ENCODE measurements at regions not wholly inside any gene's neighbourhood (a gene's known extent, or its start where the extent isn't known, plus 50 kb on each side); places are given as distances from the start of the nearest gene placed in this dataset.

DNA sequence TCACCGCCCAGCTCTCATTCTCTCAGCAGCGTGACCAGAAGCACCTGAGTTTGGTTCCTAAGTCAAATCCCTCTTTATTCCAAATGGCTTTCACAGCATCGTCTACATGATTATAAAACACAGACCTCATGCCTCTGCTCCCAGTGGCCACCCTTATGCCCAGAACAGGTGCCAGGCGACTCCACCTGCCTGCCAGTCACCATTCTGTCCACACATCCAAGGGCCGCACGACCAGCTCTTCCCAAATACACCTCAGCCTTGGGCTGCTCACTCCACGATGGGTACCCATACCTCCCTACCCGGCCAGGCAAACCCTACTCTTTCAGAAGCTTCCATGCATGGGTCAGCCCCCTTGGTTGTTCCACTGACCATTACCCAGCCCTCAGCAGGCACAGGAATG lies 851.6 kb upstream of the SALL3 start:
- ATAC-seq (no peak), DNase-seq (no peak)
- intact Hi-C loops (cut with DNase I), result no loop called here

GRCh38 chr18:78129260-78129659 lies 850.4 kb upstream of the SALL3 start:
- DNase-seq (no peak), ATAC-seq (no peak)
- intact Hi-C loops (cut with DNase I), result no loop called here

GRCh38 chr18:78130232-78131195 lies 849.1 kb upstream of the SALL3 start:
- DNase-seq, result no peak
- intact Hi-C loops (cut with DNase I), result no loop called here
- no peak for ATAC-seq

GRCh38 chr18:78133729-78134128 lies 845.9 kb upstream of the SALL3 start:
- no peak for ATAC-seq
- DNase-seq, result no peak
- intact Hi-C loops (cut with DNase I), result no loop called here

- ATAC-seq (no peak), DNase-seq (no peak)
- intact Hi-C loops (cut with DNase I), result no loop called here
Observed at GRCh38 chr18:78136986-78137385, 842.6 kb upstream of the SALL3 start.

DNA sequence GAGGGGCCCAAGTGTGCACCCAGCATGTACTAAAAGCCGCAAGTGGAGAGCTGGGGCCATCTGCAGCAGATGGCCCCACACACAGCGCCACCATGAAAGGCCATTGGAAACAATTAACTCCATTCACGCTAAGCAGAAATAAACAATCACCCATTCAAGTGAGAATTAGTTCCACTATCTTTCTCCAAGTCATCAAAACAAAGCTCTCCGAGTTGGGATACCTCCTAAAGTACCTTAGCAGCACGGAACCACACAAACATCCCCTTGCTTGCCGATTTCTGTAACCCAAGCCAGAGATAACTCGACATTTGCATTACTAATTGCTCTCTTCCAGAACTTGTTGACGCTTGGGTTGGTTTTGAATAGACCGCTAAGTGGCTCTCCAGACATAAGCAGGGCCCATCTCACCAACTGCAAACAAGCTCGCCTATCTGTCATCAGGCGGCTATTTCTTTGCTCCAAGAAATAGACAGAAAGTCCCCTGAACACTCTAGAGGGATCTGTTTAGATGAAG lies 840.6 kb upstream of the SALL3 start:
- ATAC-seq, result no peak
- DNase-seq, result no peak
- intact Hi-C loops (cut with DNase I), result no loop called here

DNA sequence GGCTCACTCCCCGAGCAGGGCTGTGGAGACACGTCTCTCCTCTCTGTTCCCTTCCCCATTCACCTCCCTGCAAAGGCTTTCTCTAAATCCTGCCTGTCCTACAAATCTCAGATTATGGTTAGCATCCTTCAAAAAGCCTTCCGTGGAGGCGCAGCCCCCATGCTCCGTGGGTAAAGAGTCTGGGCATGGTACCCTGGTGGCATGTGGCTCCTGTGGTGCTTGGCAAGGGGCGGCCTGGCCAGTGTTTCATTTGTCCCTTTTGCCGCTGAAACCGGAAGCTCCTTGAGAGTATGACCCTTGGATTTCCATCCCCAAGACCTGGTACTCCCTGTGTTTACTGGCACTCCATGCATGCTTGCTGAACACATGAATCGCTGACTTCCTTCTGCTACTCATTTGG lies 839.3 kb upstream of the SALL3 start:
- intact Hi-C loops (cut with DNase I), result no loop called here
- DNase-seq (no peak), ATAC-seq (no peak)

DNA sequence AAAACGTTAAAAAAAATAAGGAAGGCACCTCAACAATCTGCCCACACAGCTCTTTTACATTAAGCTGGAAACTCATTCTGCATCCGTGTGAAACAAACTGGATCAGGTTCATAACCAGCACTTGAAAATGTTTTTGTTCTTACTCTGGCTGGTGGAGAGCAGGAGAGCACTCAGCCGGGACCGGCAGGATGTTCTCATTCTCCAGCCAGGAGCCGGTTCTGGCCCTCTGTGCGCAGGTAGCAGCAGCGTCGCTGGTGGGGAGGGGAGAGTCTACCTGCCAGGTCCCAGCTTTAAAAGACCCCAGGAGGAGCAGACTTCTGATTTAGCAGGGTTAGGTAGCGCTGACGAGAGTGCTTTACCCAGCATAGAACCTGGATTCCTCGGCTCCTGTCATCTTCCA lies 834.9 kb upstream of the SALL3 start:
- intact Hi-C loops (cut with DNase I), result no loop called here
- no peak for ATAC-seq

DNA sequence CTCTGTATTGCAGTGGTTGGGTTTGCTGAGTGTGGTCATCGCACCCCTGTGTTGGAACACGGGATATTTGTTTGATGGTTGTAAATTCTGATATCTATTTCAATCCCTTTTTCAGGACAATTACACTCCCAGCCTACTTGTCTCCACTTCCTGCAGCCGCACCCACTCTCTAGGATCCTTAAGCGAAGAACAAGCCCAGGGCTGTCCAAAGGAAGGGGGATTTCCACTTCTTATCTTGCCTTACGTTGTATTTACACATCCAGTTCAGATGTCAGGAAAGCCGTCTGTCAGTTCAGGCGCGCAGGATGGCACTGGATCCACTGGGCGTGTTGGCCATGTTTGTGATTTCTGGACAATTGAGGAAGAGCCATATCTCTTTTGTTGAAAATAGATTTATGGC lies 834.5 kb upstream of the SALL3 start:
- ATAC-seq, result no peak
- intact Hi-C loops (cut with DNase I), result no loop called here

More for the DNA sequence above, 834.9 kb upstream of the SALL3 start:
- no peak for DNase-seq

GRCh38 chr18:78146136-78147085 lies 833.2 kb upstream of the SALL3 start:
- intact Hi-C loops (cut with DNase I), result no loop called here
- no peak for ATAC-seq
- DNase-seq, result no peak

More for the DNA sequence above, 834.5 kb upstream of the SALL3 start:
- DNase-seq, result no peak

- intact Hi-C loops (cut with DNase I), result no loop called here
- ATAC-seq (no peak), DNase-seq (no peak)
Observed at GRCh38 chr18:78150590-78150989, 829.0 kb upstream of the SALL3 start.

DNA sequence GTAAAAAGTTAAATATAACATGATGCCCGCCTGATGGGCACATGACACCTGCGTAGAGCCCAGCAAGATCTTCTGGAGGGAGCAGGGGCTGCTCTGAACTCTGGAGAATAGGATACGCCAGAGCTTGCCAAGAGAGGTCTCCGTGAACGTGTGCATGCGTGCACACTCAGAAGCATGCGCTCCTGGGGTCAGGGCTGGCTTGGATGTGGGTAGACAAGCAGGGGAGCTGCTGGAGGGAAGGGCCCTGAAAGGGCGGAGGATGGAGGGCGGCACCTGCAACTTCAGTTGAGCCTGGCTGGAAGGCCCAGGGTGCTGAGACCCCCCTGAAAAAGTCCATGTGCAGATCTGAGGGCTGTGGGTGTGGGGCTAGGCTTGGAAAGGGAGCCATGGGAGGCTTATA lies 828.4 kb upstream of the SALL3 start:
- no peak for ATAC-seq
- DNase-seq, result no peak
- intact Hi-C loops (cut with DNase I), result no loop called here

DNA sequence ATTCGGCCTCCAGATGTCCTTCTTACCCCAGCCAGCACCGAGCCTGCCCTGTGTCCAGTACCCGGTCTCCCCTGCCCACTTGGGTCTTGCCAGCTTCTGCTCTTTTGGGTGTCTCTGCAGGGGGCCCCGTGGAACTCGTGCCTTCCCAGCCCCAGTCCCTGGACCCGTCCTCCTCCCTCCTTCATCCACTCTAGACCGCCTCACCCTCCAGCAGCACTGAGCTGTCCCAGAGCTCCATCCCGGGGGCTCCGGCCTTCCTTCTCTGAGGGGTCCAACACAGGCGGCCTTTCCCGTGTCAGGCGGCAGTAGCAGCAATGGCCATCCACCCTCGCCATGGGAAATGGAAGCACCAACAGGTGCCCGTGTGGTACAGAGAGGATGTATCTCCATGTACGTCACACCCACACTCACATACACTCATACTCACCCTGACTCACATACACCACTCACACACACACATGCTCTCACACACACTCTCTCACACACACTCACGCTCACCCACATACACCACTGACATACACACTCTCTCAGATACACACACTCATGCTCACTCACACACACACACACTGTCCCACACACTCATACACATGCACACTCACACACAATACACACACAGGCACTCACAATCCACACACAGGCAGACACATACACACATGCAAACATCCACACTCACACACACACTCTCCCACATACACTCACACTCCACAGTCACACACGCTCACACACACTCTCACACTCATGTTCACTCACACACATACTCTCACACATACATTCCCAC lies 827.5 kb upstream of the SALL3 start:
- intact Hi-C loops (cut with DNase I), result no loop called here
- no peak for ATAC-seq

DNA sequence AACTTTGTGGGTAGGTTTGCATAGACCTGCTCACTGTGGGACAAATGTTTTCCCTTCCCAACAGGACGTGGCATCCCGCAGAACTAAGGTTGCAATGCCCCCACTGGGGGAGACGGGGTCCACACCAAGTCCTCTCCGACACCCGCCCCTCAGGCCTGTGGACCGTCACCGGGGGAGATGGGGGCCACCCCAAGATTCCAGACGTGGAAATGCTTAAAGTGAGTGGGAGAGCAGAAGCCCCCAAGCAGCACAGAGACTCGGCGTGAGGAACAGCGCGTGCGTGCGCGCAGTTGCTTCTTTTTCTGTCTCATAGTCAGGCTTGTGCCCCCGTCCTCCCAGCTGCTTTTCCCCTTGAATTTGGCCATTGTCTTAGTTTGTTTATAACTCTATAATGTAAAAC lies 826.3 kb upstream of the SALL3 start:
- intact Hi-C loops (cut with DNase I), result no loop called here
- no peak for ATAC-seq
- no peak for DNase-seq

More for the DNA sequence above, 827.5 kb upstream of the SALL3 start:
- no peak for DNase-seq

DNA sequence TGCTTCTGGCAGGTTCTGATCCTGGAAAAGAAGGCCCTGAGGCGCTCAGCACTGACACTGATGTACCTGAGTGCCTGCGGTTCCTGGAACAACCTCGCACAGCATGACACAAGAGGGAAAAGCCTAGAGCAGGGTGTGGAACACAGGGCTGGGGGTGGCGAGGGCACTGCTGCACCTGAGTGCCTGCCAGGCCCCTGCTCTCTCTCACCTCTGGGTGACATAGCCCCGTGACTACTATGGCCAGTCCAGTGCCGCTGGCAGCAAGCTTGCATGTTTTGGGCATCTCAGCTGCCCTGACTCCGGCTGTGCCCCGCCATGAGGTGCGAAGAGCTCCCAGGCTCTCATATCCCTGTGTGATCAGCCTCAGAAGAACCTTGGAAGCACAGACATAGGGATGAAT lies 825.2 kb upstream of the SALL3 start:
- DNase-seq (no peak), ATAC-seq (no peak)
- intact Hi-C loops (cut with DNase I), result no loop called here

DNA sequence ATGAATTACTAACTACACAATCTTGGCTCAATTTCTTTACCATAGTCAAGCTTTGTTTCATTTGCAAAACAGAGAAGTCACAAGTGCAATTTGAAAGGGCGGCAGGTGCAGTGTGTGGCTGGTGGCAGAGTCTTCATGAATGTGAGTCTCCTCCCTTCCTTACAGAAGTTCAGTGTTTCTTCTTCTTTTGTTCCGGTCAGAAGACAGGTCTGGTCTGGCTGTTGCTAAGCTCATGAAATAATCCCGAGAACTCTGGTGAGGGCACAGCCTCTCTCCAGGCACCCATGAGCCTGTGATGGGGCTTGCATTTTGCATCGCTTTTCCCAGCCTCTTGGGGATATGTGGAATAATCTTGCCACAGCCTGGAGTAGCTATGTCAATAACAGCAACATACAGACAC lies 824.8 kb upstream of the SALL3 start:
- intact Hi-C loops (cut with DNase I), result no loop called here
- DNase-seq (no peak), ATAC-seq (no peak)

GRCh38 chr18:78156466-78156865 lies 823.2 kb upstream of the SALL3 start:
- DNase-seq (no peak), ATAC-seq (no peak)
- intact Hi-C loops (cut with DNase I), result no loop called here

DNA sequence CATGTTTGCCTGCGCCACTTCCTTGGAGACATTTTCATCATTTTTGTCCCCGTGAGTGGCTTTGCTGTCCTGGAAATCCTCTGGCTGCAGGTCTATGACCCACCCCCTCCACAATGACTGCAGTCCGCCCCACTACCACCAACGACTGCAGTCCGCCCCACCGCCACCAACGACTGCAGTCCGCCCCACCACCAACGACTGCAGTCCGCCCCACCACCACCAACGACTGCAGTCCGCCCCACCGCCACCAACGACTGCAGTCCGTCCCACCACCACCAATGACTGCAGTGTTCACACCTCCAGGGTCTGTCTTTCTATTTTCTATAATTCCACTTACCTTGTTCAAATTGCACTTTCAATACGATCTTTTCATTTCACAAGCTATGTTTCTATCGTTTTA lies 820.7 kb upstream of the SALL3 start:
- DNase-seq, result no peak
- ATAC-seq, result no peak
- intact Hi-C loops (cut with DNase I), result no loop called here

DNA sequence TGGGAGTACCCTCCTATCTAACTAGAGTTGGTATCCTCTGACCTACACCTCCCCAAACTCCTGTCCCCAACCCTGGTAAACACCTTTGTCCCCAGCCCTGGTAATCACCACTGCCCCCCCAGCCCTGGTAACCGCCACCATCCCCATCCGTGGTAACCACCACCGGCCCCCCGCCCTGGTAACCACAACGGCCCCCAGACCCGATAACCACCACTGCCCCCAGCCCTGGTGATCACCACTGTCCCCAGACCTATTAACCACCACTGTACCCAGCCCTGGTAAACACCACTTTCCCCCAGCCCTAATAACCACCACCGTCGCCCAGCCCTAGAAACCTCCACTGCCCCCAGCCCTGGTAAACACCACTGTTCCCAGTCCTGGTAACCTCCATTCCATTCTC lies 820.2 kb upstream of the SALL3 start:
- DNase-seq, result no peak
- intact Hi-C loops (cut with DNase I), result no loop called here
- ATAC-seq, result no peak
